ENCODE measurements at regions not wholly inside any gene's neighbourhood (a gene's known extent, or its start where the extent isn't known, plus 50 kb on each side); places are given as distances from the start of the nearest gene placed in this dataset.

DNA sequence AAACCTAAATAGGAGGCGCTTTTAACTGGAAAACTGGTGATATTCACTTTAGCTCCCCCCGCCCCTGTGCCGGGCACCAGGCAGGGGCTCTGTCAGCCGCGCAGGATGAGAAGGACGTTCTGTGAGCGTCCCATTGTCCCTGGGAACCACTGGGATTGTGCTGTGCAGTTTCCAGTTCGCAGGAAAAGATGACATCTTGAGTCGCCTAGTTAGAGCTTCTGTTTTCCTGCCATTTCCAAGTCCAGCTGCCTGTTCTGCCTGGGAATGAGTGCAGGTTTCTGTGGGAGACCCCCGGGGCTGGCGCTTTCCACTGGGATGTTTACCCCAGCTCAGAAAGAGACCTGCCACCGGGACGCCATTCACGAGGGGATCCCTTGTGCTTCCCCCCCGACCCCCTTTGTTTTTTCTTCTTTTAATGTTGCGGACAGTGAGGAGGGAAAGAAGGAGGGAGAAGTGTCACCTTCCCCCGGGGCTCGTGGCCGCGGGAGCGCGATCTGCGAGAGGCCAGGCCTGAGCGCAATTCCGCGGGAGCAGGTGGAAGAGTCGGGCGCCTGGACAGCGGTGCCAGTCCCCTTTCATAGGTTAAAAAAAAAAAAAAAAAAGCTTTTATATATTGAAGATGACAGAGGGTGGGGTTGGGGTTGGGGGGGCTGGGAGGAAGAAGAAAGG, 121.5 kb downstream of the RMI1 start:
- Histone ChIP-seq H3K9ac (ENCODE audit: low read length) (no peak overlapping the region), H3K4me3 (ENCODE audit: low read length) (no peak overlapping the region)

DNA sequence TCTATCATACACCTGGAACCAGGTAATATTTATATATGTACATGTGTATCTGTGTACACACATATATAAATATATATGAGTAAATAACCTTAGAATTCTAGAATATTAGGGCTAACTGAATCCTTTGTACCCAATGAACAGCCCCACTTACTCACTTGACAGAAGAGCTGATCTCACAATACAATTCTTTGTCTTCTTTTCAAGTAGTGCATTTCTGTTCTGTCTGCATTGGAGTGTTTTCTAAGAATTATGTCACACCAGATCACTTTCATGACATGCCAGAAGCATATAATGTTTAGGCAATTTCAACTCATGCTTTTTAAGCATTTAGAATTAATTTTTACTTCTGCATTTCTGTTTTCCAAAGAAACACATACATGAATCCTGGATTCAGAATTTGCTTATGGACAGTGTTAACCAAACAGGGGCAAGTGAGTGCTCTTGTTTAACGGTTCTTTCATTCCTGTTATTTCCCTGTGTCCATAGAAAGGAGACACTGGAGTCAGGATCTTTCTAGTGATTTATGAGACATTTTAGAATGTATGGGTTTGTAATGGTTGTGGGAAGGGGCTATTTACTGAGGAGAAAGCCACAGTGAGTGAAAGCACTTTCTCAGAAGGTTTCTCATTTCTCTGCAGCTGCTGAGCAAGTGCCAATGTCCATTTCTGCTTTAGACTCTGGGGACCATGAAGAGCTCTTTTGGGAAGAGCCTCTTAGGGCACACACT, 123.2 kb downstream of the RMI1 start:
- Histone ChIP-seq H3K36me3 (ENCODE audit: control insufficient read depth, insufficient read depth, low read length) (no peaks in the 10 kb centered on the region), H3K27ac (ENCODE audit: low read depth, low read length) (no peak overlapping the region), H3K9ac (ENCODE audit: low read length) (no peak overlapping the region), H3K4me3 (ENCODE audit: low read length) (no peak overlapping the region), H3K4me1 (ENCODE audit: control insufficient read depth, insufficient read depth, low read length) (no peaks in the 10 kb centered on the region), H3K27me3 (ENCODE audit: control insufficient read depth, insufficient read depth, low read length) (no peaks in the 10 kb centered on the region)

More for the DNA sequence above, 121.5 kb downstream of the RMI1 start:
- Histone ChIP-seq H3K4me1 (ENCODE audit: control insufficient read depth, insufficient read depth, low read length) (no peaks in the 10 kb centered on the region), H3K27ac (ENCODE audit: low read depth, low read length) (no peak overlapping the region), H3K27me3 (ENCODE audit: control insufficient read depth, insufficient read depth, low read length) (no peaks in the 10 kb centered on the region), H3K36me3 (ENCODE audit: control insufficient read depth, insufficient read depth, low read length) (no peaks in the 10 kb centered on the region)

DNA sequence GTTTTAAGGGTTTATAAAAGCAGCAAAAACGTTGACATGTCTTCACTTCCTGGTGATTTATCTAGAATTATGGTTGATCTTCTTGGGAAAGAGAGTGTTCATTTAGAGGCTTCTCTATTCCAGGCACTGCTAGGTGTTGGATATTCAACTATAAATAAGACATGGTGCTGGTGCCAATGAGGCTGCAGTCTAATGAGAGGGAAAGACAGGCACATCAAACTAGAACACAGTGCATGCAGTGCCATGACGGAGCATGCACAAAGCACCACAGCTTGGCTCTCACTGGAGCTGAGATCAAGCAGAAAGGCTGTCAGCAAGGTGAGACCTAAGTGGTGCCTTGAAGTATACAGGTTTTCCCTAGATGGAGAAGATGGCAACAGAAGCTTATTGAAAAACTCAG, 126.5 kb downstream of the RMI1 start:
- H3K36me3 ChIP-seq (ENCODE audit: control insufficient read depth, insufficient read depth, low read length) = no peaks in the 10 kb centered on the region
- H3K9ac ChIP-seq (ENCODE audit: low read length) = no peak overlapping the region
- no peaks in the 10 kb centered on the region for H3K27me3 ChIP-seq (ENCODE audit: control insufficient read depth, insufficient read depth, low read length)
- no peaks in the 10 kb centered on the region for H3K4me1 ChIP-seq (ENCODE audit: control insufficient read depth, insufficient read depth, low read length)
- no peak overlapping the region for H3K4me3 ChIP-seq (ENCODE audit: low read length)
- no peak overlapping the region for H3K27ac ChIP-seq (ENCODE audit: low read depth, low read length)

DNA sequence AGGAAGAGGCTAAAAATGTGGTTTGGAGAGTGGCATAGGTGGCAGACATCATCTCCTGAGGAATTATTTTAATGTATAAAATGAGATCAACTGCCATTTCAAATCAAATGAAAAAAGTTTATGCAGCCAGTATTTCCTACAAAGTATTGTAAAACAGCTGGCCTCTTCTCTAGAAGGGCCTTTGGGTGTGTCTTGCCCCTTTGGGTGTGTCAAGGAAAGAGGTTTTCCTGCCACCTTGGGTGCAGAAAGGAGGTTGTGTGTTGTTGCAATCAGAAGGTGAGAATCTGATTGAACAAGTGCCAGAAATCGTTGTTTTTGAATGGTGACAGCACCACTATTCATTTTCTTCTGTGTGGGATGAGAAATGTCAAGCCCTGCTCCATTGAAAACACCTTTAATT, 127.4 kb downstream of the RMI1 start:
- H3K4me1 ChIP-seq (ENCODE audit: control insufficient read depth, insufficient read depth, low read length) = no peaks in the 10 kb centered on the region
- no peaks in the 10 kb centered on the region for H3K27me3 ChIP-seq (ENCODE audit: control insufficient read depth, insufficient read depth, low read length)
- no peak overlapping the region for H3K9ac ChIP-seq (ENCODE audit: low read length)
- H3K36me3 ChIP-seq (ENCODE audit: control insufficient read depth, insufficient read depth, low read length) = no peaks in the 10 kb centered on the region
- H3K4me3 ChIP-seq (ENCODE audit: low read length) = no peak overlapping the region
- no peak overlapping the region for H3K27ac ChIP-seq (ENCODE audit: low read depth, low read length)

GRCh38 chr9:84111726-84112125, 131.1 kb downstream of the RMI1 start:
- H3K9ac ChIP-seq (ENCODE audit: low read length) = no peak overlapping the region
- H3K4me1 ChIP-seq (ENCODE audit: control insufficient read depth, insufficient read depth, low read length) = no peaks in the 10 kb centered on the region
- H3K4me3 ChIP-seq (ENCODE audit: low read length) = no peak overlapping the region
- no peaks in the 10 kb centered on the region for H3K36me3 ChIP-seq (ENCODE audit: control insufficient read depth, insufficient read depth, low read length)
- H3K27me3 ChIP-seq (ENCODE audit: control insufficient read depth, insufficient read depth, low read length) = no peaks in the 10 kb centered on the region
- no peak overlapping the region for H3K27ac ChIP-seq (ENCODE audit: low read depth, low read length)

- H3K9ac ChIP-seq (ENCODE audit: low read length) = no peak overlapping the region
- H3K4me3 ChIP-seq (ENCODE audit: low read length) = no peak overlapping the region
- H3K27ac ChIP-seq (ENCODE audit: low read depth, low read length) = no peak overlapping the region
- no peaks in the 10 kb centered on the region for H3K36me3 ChIP-seq (ENCODE audit: control insufficient read depth, insufficient read depth, low read length)
- H3K4me1 ChIP-seq (ENCODE audit: control insufficient read depth, insufficient read depth, low read length) = no peaks in the 10 kb centered on the region
- H3K27me3 ChIP-seq (ENCODE audit: control insufficient read depth, insufficient read depth, low read length) = no peaks in the 10 kb centered on the region
Measured at GRCh38 chr9:84121991-84122523, 141.5 kb downstream of the RMI1 start.

DNA sequence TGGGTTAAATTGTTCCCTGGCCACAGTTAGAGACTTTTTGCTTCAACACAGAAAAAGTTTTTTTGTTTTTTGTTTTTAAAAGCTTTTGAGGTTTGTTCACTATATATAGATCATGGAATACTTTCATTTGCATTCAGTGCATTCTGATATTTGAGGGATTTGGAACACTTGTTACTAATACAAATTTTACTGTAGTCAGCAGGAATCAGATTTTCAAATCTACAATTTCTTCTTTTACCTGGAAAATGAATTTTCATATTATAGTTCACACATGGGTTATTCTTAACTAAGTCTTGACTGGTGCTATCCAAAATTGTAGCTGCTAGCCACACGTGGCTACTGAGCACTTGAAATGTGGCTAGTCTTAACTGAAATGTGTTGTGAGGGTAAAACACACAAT, 142.0 kb downstream of the RMI1 start:
- Histone ChIP-seq H3K9ac (ENCODE audit: low read length) (no peak overlapping the region), H3K27me3 (ENCODE audit: control insufficient read depth, insufficient read depth, low read length) (no peaks in the 10 kb centered on the region), H3K4me1 (ENCODE audit: control insufficient read depth, insufficient read depth, low read length) (no peaks in the 10 kb centered on the region), H3K27ac (ENCODE audit: low read depth, low read length) (no peak overlapping the region), H3K4me3 (ENCODE audit: low read length) (no peak overlapping the region), H3K36me3 (ENCODE audit: control insufficient read depth, insufficient read depth, low read length) (no peaks in the 10 kb centered on the region)

- H3K9ac ChIP-seq (ENCODE audit: low read length) = no peak overlapping the region
- H3K4me1 ChIP-seq (ENCODE audit: control insufficient read depth, insufficient read depth, low read length) = no peaks in the 10 kb centered on the region
- H3K27ac ChIP-seq (ENCODE audit: low read depth, low read length) = no peak overlapping the region
- H3K27me3 ChIP-seq (ENCODE audit: control insufficient read depth, insufficient read depth, low read length) = no peaks in the 10 kb centered on the region
- H3K4me3 ChIP-seq (ENCODE audit: low read length) = no peak overlapping the region
- H3K36me3 ChIP-seq (ENCODE audit: control insufficient read depth, insufficient read depth, low read length) = no peaks in the 10 kb centered on the region
Measured at GRCh38 chr9:84123648-84124406, 143.2 kb downstream of the RMI1 start.

- Histone ChIP-seq H3K27me3 (ENCODE audit: control insufficient read depth, insufficient read depth, low read length) (no peaks in the 10 kb centered on the region), H3K4me3 (ENCODE audit: low read length) (no peak overlapping the region), H3K9ac (ENCODE audit: low read length) (no peak overlapping the region), H3K4me1 (ENCODE audit: control insufficient read depth, insufficient read depth, low read length) (no peaks in the 10 kb centered on the region), H3K27ac (ENCODE audit: low read depth, low read length) (no peak overlapping the region), H3K36me3 (ENCODE audit: control insufficient read depth, insufficient read depth, low read length) (no peaks in the 10 kb centered on the region)
Measured at GRCh38 chr9:84125046-84125445, 144.4 kb downstream of the RMI1 start.

DNA sequence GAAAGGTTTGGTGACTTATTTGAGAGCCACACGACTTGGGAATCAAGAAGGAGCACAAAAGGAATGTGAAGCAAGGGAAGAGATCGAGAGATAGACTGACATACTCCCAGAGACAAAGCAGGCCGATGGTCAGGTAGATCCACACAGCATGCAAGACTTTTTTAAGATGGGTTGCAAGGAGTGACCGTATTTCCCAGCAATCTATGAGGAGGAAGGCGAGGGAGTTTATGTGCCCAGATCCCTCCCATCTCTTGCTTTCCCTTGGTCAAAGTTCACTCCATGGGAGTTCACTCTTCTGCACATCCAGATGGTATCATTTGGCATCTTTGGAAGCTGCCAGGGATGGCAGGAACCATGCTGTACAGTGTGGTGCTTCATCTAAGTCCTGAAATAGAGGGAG, 148.9 kb downstream of the RMI1 start:
- Histone ChIP-seq H3K27me3 (ENCODE audit: control insufficient read depth, insufficient read depth, low read length) (no peaks in the 10 kb centered on the region), H3K27ac (ENCODE audit: low read depth, low read length) (no peak overlapping the region), H3K4me1 (ENCODE audit: control insufficient read depth, insufficient read depth, low read length) (no peaks in the 10 kb centered on the region), H3K9ac (ENCODE audit: low read length) (no peak overlapping the region), H3K4me3 (ENCODE audit: low read length) (no peak overlapping the region), H3K36me3 (ENCODE audit: control insufficient read depth, insufficient read depth, low read length) (no peaks in the 10 kb centered on the region)

- Histone ChIP-seq H3K27me3 (ENCODE audit: control insufficient read depth, insufficient read depth, low read length) (peaks cover 4% of the 10 kb centered on the region), H3K27ac (ENCODE audit: low read depth, low read length) (no peak overlapping the region), H3K36me3 (ENCODE audit: control insufficient read depth, insufficient read depth, low read length) (no peaks in the 10 kb centered on the region), H3K4me3 (ENCODE audit: low read length) (no peak overlapping the region), H3K9ac (ENCODE audit: low read length) (no peak overlapping the region), H3K4me1 (ENCODE audit: control insufficient read depth, insufficient read depth, low read length) (peaks cover 4% of the 10 kb centered on the region)
Measured at GRCh38 chr9:84136119-84136868, 155.7 kb downstream of the RMI1 start.

DNA sequence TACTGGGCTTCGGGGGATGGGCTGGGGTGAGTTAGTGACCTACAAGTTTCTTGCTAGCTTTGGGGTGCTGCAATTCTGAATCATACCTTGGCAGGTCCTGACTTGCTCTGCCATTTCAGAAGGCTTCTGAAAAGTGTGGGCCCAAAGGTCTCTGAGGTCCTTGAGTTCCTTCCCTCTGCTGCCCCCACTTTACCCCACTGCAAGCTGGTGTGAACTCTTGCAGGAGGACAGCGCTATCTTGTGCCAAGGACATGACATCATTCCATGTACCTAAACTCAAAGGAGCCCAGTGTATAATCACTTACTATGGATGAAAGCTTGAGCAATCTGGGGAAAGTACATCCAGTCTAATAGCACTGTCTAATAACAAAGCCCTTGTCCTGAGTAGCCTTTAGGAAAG, 157.4 kb downstream of the RMI1 start:
- Histone ChIP-seq H3K27ac (ENCODE audit: low read depth, low read length) (no peak overlapping the region), H3K9ac (ENCODE audit: low read length) (no peak overlapping the region), H3K4me1 (ENCODE audit: control insufficient read depth, insufficient read depth, low read length) (peaks cover 4% of the 10 kb centered on the region), H3K27me3 (ENCODE audit: control insufficient read depth, insufficient read depth, low read length) (peaks cover 10% of the 10 kb centered on the region), H3K4me3 (ENCODE audit: low read length) (no peak overlapping the region), H3K36me3 (ENCODE audit: control insufficient read depth, insufficient read depth, low read length) (no peaks in the 10 kb centered on the region)
